Activated CD4-positive, alpha-beta T cell treated with anti-CD3 and anti-CD28 coated beads for 1 hour (primary cell): ENCODE measurements at regions not wholly inside any gene's neighbourhood (a gene's known extent, or its start where the extent isn't known, plus 50 kb on each side); places are given as distances from the start of the nearest gene placed in this dataset.
"Not testable (repeated sequence)": the region's sequence is repeated elsewhere in the genome, so short reads cannot be mapped to it uniquely, and the experiment has no call there.

Source experiments
- DNase-seq: peaks from one replicate; pipeline ENCODE4 v3.0.0-alpha.2; 2020

- DNase-seq = peak; percentile 25
These were observed 366.7 kb downstream of the BTG1 start for GRCh38 chr12:91778938-91779400.

GRCh38 chr12:91778091-91778832 is 367.4 kb downstream of the BTG1 start:
- DNase-seq = no peak

- no peak for DNase-seq
These were observed 368.2 kb downstream of the BTG1 start for GRCh38 chr12:91777268-91777992.

- no peak for DNase-seq
These were observed 371.2 kb downstream of the BTG1 start for GRCh38 chr12:91774434-91774921.

GRCh38 chr12:91773749-91774429 is 371.8 kb downstream of the BTG1 start:
- no peak for DNase-seq

- DNase-seq = no peak
These were observed 373.2 kb downstream of the BTG1 start for GRCh38 chr12:91772411-91772810.

GRCh38 chr12:91769736-91770135 is 375.9 kb downstream of the BTG1 start:
- no peak for DNase-seq

- no peak for DNase-seq
These were observed 378.4 kb downstream of the BTG1 start for GRCh38 chr12:91767237-91767636.

GRCh38 chr12:91766454-91766853 is 379.2 kb downstream of the BTG1 start:
- DNase-seq = no peak

- no peak for DNase-seq
These were observed 381.8 kb downstream of the BTG1 start for GRCh38 chr12:91763654-91764370.

GRCh38 chr12:91753649-91754048 is 392.0 kb downstream of the BTG1 start:
- no peak for DNase-seq

- no peak for DNase-seq
These were observed 398.7 kb downstream of the BTG1 start for GRCh38 chr12:91746976-91747375.

GRCh38 chr12:91744597-91744996 is 401.0 kb downstream of the BTG1 start:
- DNase-seq = no peak

- no peak for DNase-seq
These were observed 401.8 kb downstream of the BTG1 start for GRCh38 chr12:91743704-91744321.

- DNase-seq = no peak
These were observed 402.4 kb downstream of the BTG1 start for GRCh38 chr12:91743280-91743679.

- no peak for DNase-seq
These were observed 403.7 kb downstream of the BTG1 start for GRCh38 chr12:91741932-91742331.

GRCh38 chr12:91733846-91734245 is 411.8 kb downstream of the BTG1 start:
- DNase-seq = not testable (repeated sequence)

GRCh38 chr12:91732086-91732485 is 413.6 kb downstream of the BTG1 start:
- DNase-seq = no peak

- DNase-seq = no peak
These were observed 416.1 kb downstream of the BTG1 start for GRCh38 chr12:91729543-91729942.

GRCh38 chr12:91723191-91723590 is 422.5 kb downstream of the BTG1 start:
- no peak for DNase-seq

- no peak for DNase-seq
These were observed 423.6 kb downstream of the BTG1 start for GRCh38 chr12:91722072-91722471.

GRCh38 chr12:91721023-91721422 is 424.6 kb downstream of the BTG1 start:
- no peak for DNase-seq
